ENCODE measurements at regions not wholly inside any gene's neighbourhood (a gene's known extent, or its start where the extent isn't known, plus 50 kb on each side); places are given as distances from the start of the nearest gene placed in this dataset.

GRCh38 chr20:12512755-12513154 lies 496.0 kb upstream of the SPTLC3 start:
- TF ChIP-seq, protein P1, sequence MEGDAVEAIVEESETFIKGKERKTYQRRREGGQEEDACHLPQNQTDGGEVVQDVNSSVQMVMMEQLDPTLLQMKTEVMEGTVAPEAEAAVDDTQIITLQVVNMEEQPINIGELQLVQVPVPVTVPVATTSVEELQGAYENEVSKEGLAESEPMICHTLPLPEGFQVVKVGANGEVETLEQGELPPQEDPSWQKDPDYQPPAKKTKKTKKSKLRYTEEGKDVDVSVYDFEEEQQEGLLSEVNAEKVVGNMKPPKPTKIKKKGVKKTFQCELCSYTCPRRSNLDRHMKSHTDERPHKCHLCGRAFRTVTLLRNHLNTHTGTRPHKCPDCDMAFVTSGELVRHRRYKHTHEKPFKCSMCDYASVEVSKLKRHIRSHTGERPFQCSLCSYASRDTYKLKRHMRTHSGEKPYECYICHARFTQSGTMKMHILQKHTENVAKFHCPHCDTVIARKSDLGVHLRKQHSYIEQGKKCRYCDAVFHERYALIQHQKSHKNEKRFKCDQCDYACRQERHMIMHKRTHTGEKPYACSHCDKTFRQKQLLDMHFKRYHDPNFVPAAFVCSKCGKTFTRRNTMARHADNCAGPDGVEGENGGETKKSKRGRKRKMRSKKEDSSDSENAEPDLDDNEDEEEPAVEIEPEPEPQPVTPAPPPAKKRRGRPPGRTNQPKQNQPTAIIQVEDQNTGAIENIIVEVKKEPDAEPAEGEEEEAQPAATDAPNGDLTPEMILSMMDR (optimal IDR thresholded peaks at IDR 0.05 in 1 of 3, IDR thresholded peaks at IDR 0.05 in 1 of 3, conservative IDR thresholded peaks at IDR 0.05 in 1 of 3; ENCODE audit: extremely low read depth in 1 of 3, insufficient read depth in 2 of 3, low read length in 3 of 3): no peak
- no peak for TF ChIP-seq EZH2 (IDR thresholded peaks at IDR 0.05; ENCODE audit: low read length)
